Forelimb muscle (tissue), 1 donor: ENCODE measurements at regions not wholly inside any gene's neighbourhood (a gene's known extent, or its start where the extent isn't known, plus 50 kb on each side); places are given as distances from the start of the nearest gene placed in this dataset.

Experiments
- DNase-seq: peaks from one replicate; pipeline ENCODE4 v3.0.0-alpha.2; 2013; ENCODE audit warnings: low read depth

- no peak for DNase-seq
These were observed 931.1 kb upstream of the TENM3 start for GRCh38 chr4:181312066-181312465.

GRCh38 chr4:181319629-181320028, 923.6 kb upstream of the TENM3 start:
- DNase-seq: no peak

- DNase-seq: no peak
These were observed 920.1 kb upstream of the TENM3 start for GRCh38 chr4:181323061-181323460.

- DNase-seq: no peak
These were observed 912.5 kb upstream of the TENM3 start for GRCh38 chr4:181330654-181331201.

- no peak for DNase-seq
These were observed 912.0 kb upstream of the TENM3 start for GRCh38 chr4:181331214-181331613.

- DNase-seq: no peak
These were observed 897.3 kb upstream of the TENM3 start for GRCh38 chr4:181345931-181346330.

GRCh38 chr4:181350615-181351415, 892.4 kb upstream of the TENM3 start:
- DNase-seq: no peak

- DNase-seq: no peak
These were observed 878.7 kb upstream of the TENM3 start for GRCh38 chr4:181364504-181364903.

- DNase-seq: no peak
These were observed 877.5 kb upstream of the TENM3 start for GRCh38 chr4:181365671-181366070.

- no peak for DNase-seq
These were observed 871.2 kb upstream of the TENM3 start for GRCh38 chr4:181372014-181372413.

GRCh38 chr4:181376058-181376457, 867.1 kb upstream of the TENM3 start:
- no peak for DNase-seq

- no peak for DNase-seq
These were observed 855.1 kb upstream of the TENM3 start for GRCh38 chr4:181388061-181388460.

- DNase-seq: no peak
These were observed 826.2 kb upstream of the TENM3 start for GRCh38 chr4:181416966-181417365.

- no peak for DNase-seq
These were observed 824.7 kb upstream of the TENM3 start for GRCh38 chr4:181418496-181418895.

- DNase-seq: no peak
These were observed 822.3 kb upstream of the TENM3 start for GRCh38 chr4:181420950-181421349.

- no peak for DNase-seq
These were observed 818.7 kb upstream of the TENM3 start for GRCh38 chr4:181424362-181425016.

GRCh38 chr4:181427076-181427475, 816.1 kb upstream of the TENM3 start:
- no peak for DNase-seq

GRCh38 chr4:181431006-181431405, 812.2 kb upstream of the TENM3 start:
- no peak for DNase-seq

- DNase-seq: no peak
These were observed 811.5 kb upstream of the TENM3 start for GRCh38 chr4:181431661-181432060.

- no peak for DNase-seq
These were observed 810.9 kb upstream of the TENM3 start for GRCh38 chr4:181432335-181432734.

GRCh38 chr4:181437895-181438294, 805.3 kb upstream of the TENM3 start:
- no peak for DNase-seq

- DNase-seq: no peak
These were observed 804.6 kb upstream of the TENM3 start for GRCh38 chr4:181438641-181439040.

GRCh38 chr4:181443021-181443420, 800.2 kb upstream of the TENM3 start:
- DNase-seq: no peak
